OCI-LY7 (cell line): ENCODE measurements at regions not wholly inside any gene's neighbourhood (a gene's known extent, or its start where the extent isn't known, plus 50 kb on each side); places are given as distances from the start of the nearest gene placed in this dataset.

ENCODE experiments used
- BruUV-seq: library from RNA; stranded (reverse); fragments of 400-500 nt; replicated peaks from 2 replicates; lab custom pipeline; 2021; lab: Mats Ljungman, UMichigan
- CTCF ChIA-PET: fragments of 300-600 bp; sonication (Branson Sonifier 250); formaldehyde crosslinking; loops from one replicate; lab custom pipeline; 2022; ENCODE audit warnings: antibody characterized with exemption; ENCODE audit not compliant: unreplicated experiment; lab: Charles Lee
- POLR2A ChIA-PET: fragments of 300-600 bp; sonication (Branson Sonifier 250); formaldehyde crosslinking; loops from one replicate; lab custom pipeline; 2022; ENCODE audit warnings: antibody characterized with exemption; lab: Charles Lee
- DNase-seq: peaks from one replicate; pipeline ENCODE4 v3.0.0-alpha.2; 2015; ENCODE audit warnings: low spot score
- H2AFZ ChIP-seq: fragments of 200-600 bp; sonication (generic), shearing (Covaris generic); 2 replicates; pipeline ENCODE4 v1.6.1; 2014; ENCODE audit warnings: mild to moderate bottlenecking, antibody characterized with exemption, low read length, moderate library complexity
- H3K27ac ChIP-seq: fragments of 200-600 bp; sonication (generic); 2 replicates; pipeline ENCODE4 v1.5.1; 2014; ENCODE audit warnings: mixed run types, low read depth, mild to moderate bottlenecking, moderate library complexity, low read length, inconsistent platforms; ENCODE audit not compliant: poor library complexity, severe bottlenecking
- H3K36me3 ChIP-seq: fragments of 200-600 bp; sonication (generic); 2 replicates; pipeline ENCODE4 v1.6.1; 2014; ENCODE audit warnings: mild to moderate bottlenecking, antibody characterized with exemption, low read length, moderate library complexity, mixed read lengths; ENCODE audit not compliant: insufficient read depth
- H3K4me1 ChIP-seq: fragments of 200-600 bp; sonication (generic); 2 replicates; pipeline ENCODE4 v1.5.1; 2014; ENCODE audit warnings: mild to moderate bottlenecking, low read length; ENCODE audit not compliant: insufficient read depth, poor library complexity, severe bottlenecking
- H3K4me2 ChIP-seq: fragments of 200-600 bp; sonication (generic); 2 replicates; pipeline ENCODE4 v1.6.1; 2014; ENCODE audit warnings: mild to moderate bottlenecking, low read length
- H3K4me3 ChIP-seq: fragments of 200-600 bp; sonication (generic); 2 replicates; pipeline ENCODE4 v1.5.1; 2014; ENCODE audit warnings: mild to moderate bottlenecking, low read depth, low read length; ENCODE audit not compliant: poor library complexity, severe bottlenecking
- H3K79me2 ChIP-seq: fragments of 200-600 bp; sonication (generic); 2 replicates; pipeline ENCODE4 v1.6.1; 2016; ENCODE audit warnings: low read depth, mild to moderate bottlenecking, low read length, moderate library complexity, mixed read lengths; ENCODE audit not compliant: insufficient read depth
- H3K9me2 ChIP-seq: fragments of 200-600 bp; sonication (generic); 2 replicates; pipeline ENCODE4 v1.6.1; 2016; ENCODE audit warnings: mild to moderate bottlenecking, low read length, mixed read lengths; ENCODE audit not compliant: insufficient read depth
- H3K9me3 ChIP-seq: fragments of 200-600 bp; sonication (generic); 2 replicates; pipeline ENCODE4 v1.6.1; 2014; ENCODE audit warnings: mild to moderate bottlenecking, mixed run types, low read length, mixed read lengths
- H4K20me1 ChIP-seq: fragments of 200-600 bp; sonication (generic); 2 replicates; pipeline ENCODE4 v1.6.1; 2014; ENCODE audit warnings: mild to moderate bottlenecking, antibody characterized with exemption, low read length, moderate library complexity, mixed read lengths; ENCODE audit not compliant: insufficient read depth
- EZH2phosphoT487 ChIP-seq: fragments of 200-600 bp; sonication (generic); IDR thresholded peaks from 2 replicates; pipeline ENCODE4 v1.6.1; 2018; ENCODE audit warnings: low read depth, borderline replicate concordance, mild to moderate bottlenecking, mixed run types, antibody characterized with exemption, low read length, moderate library complexity, mixed read lengths
- intact Hi-C: fragments of 100-400 bp; cut with micrococcal nuclease; formaldehyde crosslinking; loops from one replicate; pipeline ENCODE4 v1.10.0; 2022; ENCODE audit not compliant: unreplicated experiment
- TF ChIP-seq, protein P1 (sequence below): fragments of 200-600 bp; sonication (generic); conservative IDR thresholded peaks from 2 replicates; pipeline ENCODE4 v1.5.1; 2014; ENCODE audit warnings: mild to moderate bottlenecking, antibody characterized with exemption, low read length, moderate library complexity, mixed read lengths

DNA sequence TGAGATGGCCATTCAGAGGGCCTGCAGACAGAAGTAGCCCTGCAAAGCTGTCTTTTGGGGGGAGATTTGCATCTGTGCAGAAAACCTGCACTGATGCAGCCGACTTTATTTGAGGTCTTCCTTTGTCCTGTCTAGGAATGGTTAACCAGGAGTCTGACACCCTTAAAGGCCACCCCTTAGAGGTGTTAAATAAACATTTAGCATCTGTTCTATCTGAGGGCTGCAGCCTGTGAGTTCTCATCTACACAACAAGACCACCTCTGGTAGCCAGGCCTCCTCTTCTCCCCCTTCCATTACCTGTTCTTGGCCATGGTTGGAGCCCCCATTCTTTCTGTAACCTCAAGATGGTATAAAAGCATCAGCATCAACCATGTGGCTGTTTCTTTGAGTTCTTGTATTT, 214.4 kb upstream of the HS6ST1 start:
- intact Hi-C loops, result no loop called here
- no peak for TF ChIP-seq EZH2phosphoT487
- TF ChIP-seq, protein P1, sequence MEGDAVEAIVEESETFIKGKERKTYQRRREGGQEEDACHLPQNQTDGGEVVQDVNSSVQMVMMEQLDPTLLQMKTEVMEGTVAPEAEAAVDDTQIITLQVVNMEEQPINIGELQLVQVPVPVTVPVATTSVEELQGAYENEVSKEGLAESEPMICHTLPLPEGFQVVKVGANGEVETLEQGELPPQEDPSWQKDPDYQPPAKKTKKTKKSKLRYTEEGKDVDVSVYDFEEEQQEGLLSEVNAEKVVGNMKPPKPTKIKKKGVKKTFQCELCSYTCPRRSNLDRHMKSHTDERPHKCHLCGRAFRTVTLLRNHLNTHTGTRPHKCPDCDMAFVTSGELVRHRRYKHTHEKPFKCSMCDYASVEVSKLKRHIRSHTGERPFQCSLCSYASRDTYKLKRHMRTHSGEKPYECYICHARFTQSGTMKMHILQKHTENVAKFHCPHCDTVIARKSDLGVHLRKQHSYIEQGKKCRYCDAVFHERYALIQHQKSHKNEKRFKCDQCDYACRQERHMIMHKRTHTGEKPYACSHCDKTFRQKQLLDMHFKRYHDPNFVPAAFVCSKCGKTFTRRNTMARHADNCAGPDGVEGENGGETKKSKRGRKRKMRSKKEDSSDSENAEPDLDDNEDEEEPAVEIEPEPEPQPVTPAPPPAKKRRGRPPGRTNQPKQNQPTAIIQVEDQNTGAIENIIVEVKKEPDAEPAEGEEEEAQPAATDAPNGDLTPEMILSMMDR, result no peak
- Histone ChIP-seq H3K79me2 (no peaks in the 10 kb centered on the region), H3K4me3 (no peak overlapping the region), H2AFZ (no peak overlapping the region), H3K27ac (no peak overlapping the region), H3K4me2 (no peak overlapping the region), H4K20me1 (no peaks in the 10 kb centered on the region), H3K36me3 (no peaks in the 10 kb centered on the region), H3K9me3 (no peaks in the 10 kb centered on the region), H3K4me1 (no peaks in the 10 kb centered on the region), H3K9me2 (no peaks in the 10 kb centered on the region)
- no peak for DNase-seq
- BruUV-seq, result no TSS peak
- ChIA-PET CTCF (no interaction called here), POLR2A (no interaction called here)

DNA sequence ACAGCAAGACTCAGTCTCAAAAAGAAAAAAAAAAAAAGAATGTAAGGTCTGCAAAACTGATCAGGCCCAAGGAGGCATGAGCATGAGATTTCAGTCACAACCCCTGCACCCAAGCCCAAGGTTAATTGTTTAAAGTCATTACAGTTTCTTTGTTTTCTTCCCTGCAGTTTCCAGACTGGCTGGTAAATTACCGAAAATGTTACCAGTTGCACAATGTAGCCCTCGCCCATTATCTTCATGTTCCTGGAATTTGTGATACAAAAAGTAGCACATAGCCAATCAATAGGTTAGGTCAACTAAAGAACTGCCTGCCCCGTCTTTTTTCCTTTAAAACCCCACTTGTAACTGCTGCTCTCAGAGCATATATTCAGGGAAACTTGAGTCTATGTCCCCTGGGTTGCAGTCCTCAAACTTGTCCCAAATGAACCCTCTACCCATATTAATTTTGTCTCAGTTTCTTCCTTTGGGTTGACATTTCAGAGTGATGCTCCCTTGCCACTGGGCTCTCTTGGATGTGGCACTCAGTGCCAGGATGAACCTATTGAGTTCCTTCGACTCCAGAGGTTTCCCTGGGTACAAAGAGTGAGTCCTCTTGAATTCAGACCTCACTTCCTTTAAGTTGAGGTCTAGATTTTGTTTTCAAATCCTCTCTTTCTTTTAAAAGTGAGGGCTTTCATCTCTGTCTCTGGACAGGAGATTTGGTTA, 216.2 kb upstream of the HS6ST1 start:
- Histone ChIP-seq H3K27ac (no peak overlapping the region), H4K20me1 (no peaks in the 10 kb centered on the region), H2AFZ (no peak overlapping the region), H3K9me2 (no peaks in the 10 kb centered on the region), H3K4me3 (no peak overlapping the region), H3K36me3 (no peaks in the 10 kb centered on the region), H3K4me2 (no peak overlapping the region), H3K4me1 (no peaks in the 10 kb centered on the region), H3K79me2 (no peaks in the 10 kb centered on the region), H3K9me3 (no peaks in the 10 kb centered on the region)
- CTCF ChIA-PET, result no interaction called here
- TF ChIP-seq EZH2phosphoT487, result no peak
- TF ChIP-seq, protein P1, result no peak
- BruUV-seq, result no TSS peak
- DNase-seq, result no peak
- intact Hi-C loops, result no loop called here
- POLR2A ChIA-PET, result no interaction called here

DNA sequence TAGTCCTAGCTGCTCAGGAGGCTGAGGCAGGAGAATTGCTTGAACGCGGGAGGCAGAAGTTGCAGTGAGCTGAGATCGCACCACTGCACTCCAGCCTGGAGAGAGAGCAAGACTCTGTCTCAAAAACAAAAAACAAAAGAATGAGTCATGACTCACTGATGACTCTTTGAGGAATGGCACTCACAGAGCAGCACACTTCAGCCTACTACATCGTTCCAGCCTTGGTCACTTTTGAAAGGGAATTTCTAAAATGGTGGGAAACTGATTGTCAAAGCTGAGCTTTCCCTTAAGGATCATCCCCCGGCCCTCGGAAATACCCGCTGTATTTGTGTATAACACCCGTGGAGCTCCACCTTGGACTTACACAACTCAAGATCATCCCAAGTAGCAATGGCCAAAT, 217.3 kb upstream of the HS6ST1 start:
- CTCF ChIA-PET, result no interaction called here

More for the DNA sequence above, 217.3 kb upstream of the HS6ST1 start:
- no peak for DNase-seq
- Histone ChIP-seq H3K9me3 (no peaks in the 10 kb centered on the region), H4K20me1 (no peaks in the 10 kb centered on the region), H3K4me3 (no peak overlapping the region), H3K9me2 (no peaks in the 10 kb centered on the region), H3K36me3 (no peaks in the 10 kb centered on the region), H3K4me2 (no peak overlapping the region), H2AFZ (no peak overlapping the region), H3K27ac (no peak overlapping the region), H3K4me1 (no peaks in the 10 kb centered on the region), H3K79me2 (no peaks in the 10 kb centered on the region)
- TF ChIP-seq, protein P1, result no peak
- TF ChIP-seq EZH2phosphoT487, result no peak
- intact Hi-C loops, result no loop called here
- no TSS peak for BruUV-seq
- POLR2A ChIA-PET, result no interaction called here
